Sigmoid colon (tissue), 6 donors: ENCODE measurements at regions not wholly inside any gene's neighbourhood (a gene's known extent, or its start where the extent isn't known, plus 50 kb on each side); places are given as distances from the start of the nearest gene placed in this dataset.

Experiments
- DNase-seq: peaks from one replicate; pipeline ENCODE4 v3.0.0-alpha.2; 2019
- H3K27ac ChIP-seq, 4 donors: fragments of 200-600 bp; sonication (generic); one replicate each; pipeline ENCODE4 v1.5.1; 2016 to 2019; ENCODE audit warnings: mild to moderate bottlenecking in 1 of 4
- H3K27me3 ChIP-seq, 3 donors: fragments of 200-600 bp; sonication (generic); one replicate each; pipeline ENCODE4 v1.5.1; 2019; ENCODE audit warnings: mild to moderate bottlenecking in 1 of 3
- H3K36me3 ChIP-seq, 4 donors: fragments of 200-600 bp; sonication (generic); one replicate each; pipeline ENCODE4 v1.5.1; 2016 to 2019
- H3K4me1 ChIP-seq, 4 donors: fragments of 200-600 bp; sonication (generic); one replicate each; pipeline ENCODE4 v1.5.1; 2017 to 2019
- H3K4me3 ChIP-seq, 4 donors: fragments of 200-600 bp; sonication (generic); one replicate each; pipeline ENCODE4 v1.5.1; 2017 to 2019; ENCODE audit warnings: mild to moderate bottlenecking in 2 of 4, moderate library complexity in 1 of 4
- H3K9me3 ChIP-seq, 4 donors: fragments of 200-600 bp in 3 of 4; sonication (generic) in 3 of 4; one replicate each; pipeline versions ENCODE4 v1.5.1 to v1.6.1; 2013 to 2019
- EP300 ChIP-seq, 4 donors: sonication (generic); formaldehyde crosslinking; IDR thresholded peaks; one replicate each; pipeline ENCODE4 v1.6.1; 2017; ENCODE audit warnings: antibody characterized with exemption in 4 of 4
- POLR2A ChIP-seq, 2 donors: fragments of 450-650 bp; IDR thresholded peaks; one replicate each; pipeline ENCODE4 v1.6.1; 2016; ENCODE audit warnings: antibody characterized with exemption in 2 of 2, mild to moderate bottlenecking in 2 of 2, moderate library complexity in 2 of 2
- POLR2AphosphoS5 ChIP-seq, 4 donors: sonication (generic); formaldehyde crosslinking; IDR thresholded peaks; one replicate each; pipeline ENCODE4 v1.6.1; 2017; ENCODE audit warnings: antibody characterized with exemption in 4 of 4
- WGBS, 2 donors: extraction: QIAGEN DNeasy Blood & Tissue Kit; methylation state at CpG; one replicate each; pipeline ENCODE4 v1.1.7; 2013; 5-methylcytosine and 5-hydroxymethylcytosine counted together
- intact Hi-C: fragments of 100-400 bp; cut with DNase I; formaldehyde crosslinking; loops from one replicate; pipeline ENCODE4 v1.15.1; 2023
- TF ChIP-seq, protein P1 (sequence below), 4 experiments: fragments of 450-650 bp in 3 of 4; fragments of 200-600 bp in 1 of 4; IDR thresholded peaks; one replicate each; pipeline ENCODE4 v1.5.1; 2016 to 2019; ENCODE audit warnings: antibody characterized with exemption in 4 of 4, mild to moderate bottlenecking in 3 of 4, moderate library complexity in 2 of 4
- donor health status: healthy with polysubstance abuse.
- donor health status: healthy.

DNA sequence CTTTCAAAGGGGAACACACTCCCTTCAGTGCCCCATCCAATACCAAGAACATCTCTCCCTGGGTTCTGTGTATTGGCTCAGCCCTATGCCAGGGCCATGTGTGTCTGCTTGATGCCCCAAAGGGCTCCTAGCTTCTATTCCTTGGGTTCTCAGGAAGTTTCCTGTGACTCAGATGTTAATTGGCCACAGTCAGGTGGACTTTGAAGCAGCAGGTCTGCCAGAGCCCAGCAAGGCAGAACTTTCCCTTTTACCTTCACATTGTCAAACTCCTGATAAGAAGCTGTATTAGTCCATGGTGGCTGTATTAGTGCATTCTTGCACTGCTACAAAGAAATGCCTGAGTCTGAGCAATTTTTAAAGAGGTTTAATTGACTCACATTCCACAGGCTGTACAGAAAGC lies 116.0 kb upstream of the PTPRT start:
- H3K36me3 ChIP-seq = no peaks in the 10 kb centered on the region
- H3K27me3 ChIP-seq = no peaks in the 10 kb centered on the region
- no peaks in the 10 kb centered on the region for H3K9me3 ChIP-seq
- DNase-seq = no peak
- no peaks in the 10 kb centered on the region for H3K4me1 ChIP-seq
- TF ChIP-seq, protein P1, sequence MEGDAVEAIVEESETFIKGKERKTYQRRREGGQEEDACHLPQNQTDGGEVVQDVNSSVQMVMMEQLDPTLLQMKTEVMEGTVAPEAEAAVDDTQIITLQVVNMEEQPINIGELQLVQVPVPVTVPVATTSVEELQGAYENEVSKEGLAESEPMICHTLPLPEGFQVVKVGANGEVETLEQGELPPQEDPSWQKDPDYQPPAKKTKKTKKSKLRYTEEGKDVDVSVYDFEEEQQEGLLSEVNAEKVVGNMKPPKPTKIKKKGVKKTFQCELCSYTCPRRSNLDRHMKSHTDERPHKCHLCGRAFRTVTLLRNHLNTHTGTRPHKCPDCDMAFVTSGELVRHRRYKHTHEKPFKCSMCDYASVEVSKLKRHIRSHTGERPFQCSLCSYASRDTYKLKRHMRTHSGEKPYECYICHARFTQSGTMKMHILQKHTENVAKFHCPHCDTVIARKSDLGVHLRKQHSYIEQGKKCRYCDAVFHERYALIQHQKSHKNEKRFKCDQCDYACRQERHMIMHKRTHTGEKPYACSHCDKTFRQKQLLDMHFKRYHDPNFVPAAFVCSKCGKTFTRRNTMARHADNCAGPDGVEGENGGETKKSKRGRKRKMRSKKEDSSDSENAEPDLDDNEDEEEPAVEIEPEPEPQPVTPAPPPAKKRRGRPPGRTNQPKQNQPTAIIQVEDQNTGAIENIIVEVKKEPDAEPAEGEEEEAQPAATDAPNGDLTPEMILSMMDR (IDR thresholded peaks at IDR 0.05) = no peak
- TF ChIP-seq EP300 (IDR thresholded peaks at IDR 0.05) (no peak), POLR2A (IDR thresholded peaks at IDR 0.05) (no peak), POLR2AphosphoS5 (IDR thresholded peaks at IDR 0.05) (no peak)
- no peak overlapping the region for H3K27ac ChIP-seq
- H3K4me3 ChIP-seq = no peak overlapping the region
- intact Hi-C loops = no loop called here

DNA sequence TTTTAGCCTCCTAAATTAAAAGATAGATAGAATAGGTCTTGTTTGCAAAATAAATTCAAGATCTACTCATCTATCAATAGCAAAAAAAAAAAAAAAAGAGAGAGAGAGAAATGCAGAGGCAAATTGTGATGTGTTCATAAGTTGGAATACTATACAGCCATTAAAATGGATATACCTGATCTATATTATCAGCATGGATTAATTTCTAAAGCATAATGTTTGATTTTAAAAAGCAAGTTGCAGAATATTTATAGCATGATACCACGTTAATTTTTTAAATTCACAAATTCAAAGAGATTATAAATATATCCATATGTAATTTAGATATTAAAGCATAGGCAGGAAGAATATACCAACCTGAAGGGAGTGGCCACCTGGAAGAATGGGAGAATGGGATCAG lies 114.9 kb upstream of the PTPRT start:
- Histone ChIP-seq H3K36me3 (no peaks in the 10 kb centered on the region), H3K27ac (no peak overlapping the region), H3K27me3 (no peaks in the 10 kb centered on the region), H3K4me3 (no peak overlapping the region), H3K9me3 (no peaks in the 10 kb centered on the region), H3K4me1 (no peaks in the 10 kb centered on the region)
- WGBS, 2 donors = 88 to 96% methylated on average over 1 of the region's 1 CpG
- intact Hi-C loops = no loop called here
- DNase-seq = no peak
- TF ChIP-seq, protein P1 (IDR thresholded peaks at IDR 0.05) = no peak
- TF ChIP-seq EP300 (IDR thresholded peaks at IDR 0.05) (no peak), POLR2A (IDR thresholded peaks at IDR 0.05) (no peak), POLR2AphosphoS5 (IDR thresholded peaks at IDR 0.05) (no peak)

DNA sequence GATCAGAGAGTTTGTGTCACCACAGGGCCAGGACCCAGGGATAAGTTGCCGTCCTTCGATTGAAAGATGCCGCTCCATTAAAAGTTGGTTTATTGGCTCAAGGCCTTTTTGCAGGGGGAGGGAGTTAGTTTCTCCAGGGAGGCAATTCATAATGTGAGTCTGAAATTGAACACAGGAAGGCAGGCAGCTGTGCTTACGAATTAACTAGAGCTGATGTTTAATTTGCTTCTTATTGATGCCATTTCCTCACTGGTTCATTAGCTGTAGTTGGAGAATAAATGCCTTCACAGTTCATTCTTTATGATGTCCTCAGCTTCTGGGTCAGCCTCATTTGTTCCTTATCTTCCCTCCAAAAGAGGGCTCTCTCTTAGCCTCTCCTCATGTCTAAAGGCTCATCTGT lies 113.2 kb upstream of the PTPRT start:
- H3K36me3 ChIP-seq = no peaks in the 10 kb centered on the region
- no peaks in the 10 kb centered on the region for H3K9me3 ChIP-seq
- H3K4me3 ChIP-seq = no peak overlapping the region
- intact Hi-C loops = no loop called here
- WGBS, 2 donors = 89 to 90% methylated on average over 4 of the region's 4 CpGs
- no peak overlapping the region for H3K27ac ChIP-seq
- H3K4me1 ChIP-seq = no peaks in the 10 kb centered on the region
- no peaks in the 10 kb centered on the region for H3K27me3 ChIP-seq
- no peak for DNase-seq
- TF ChIP-seq POLR2AphosphoS5 (IDR thresholded peaks at IDR 0.05) = no peak
- TF ChIP-seq EP300 (IDR thresholded peaks at IDR 0.05) = no peak
- TF ChIP-seq POLR2A (IDR thresholded peaks at IDR 0.05) = no peak
- TF ChIP-seq, protein P1 (IDR thresholded peaks at IDR 0.05) = no peak

DNA sequence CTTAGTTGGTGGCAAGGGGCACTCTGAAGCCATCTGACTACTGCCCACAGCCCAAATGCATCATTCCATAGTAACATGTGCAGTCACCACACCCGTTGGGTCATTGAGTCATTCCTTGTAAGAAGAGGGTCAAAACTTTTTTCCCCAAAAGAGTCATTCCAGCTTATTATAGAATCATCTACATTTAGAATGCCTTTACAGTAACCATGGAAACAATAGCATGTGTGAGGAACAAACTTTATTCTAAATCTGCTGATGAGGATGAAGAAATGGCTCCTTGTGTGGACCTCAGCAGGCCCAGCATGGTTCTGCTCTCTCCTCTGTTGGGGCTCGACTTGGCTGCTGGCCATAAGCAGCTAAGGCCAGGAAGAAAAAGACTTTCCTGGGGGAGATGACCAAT lies 111.2 kb upstream of the PTPRT start:
- DNase-seq = no peak
- no peaks in the 10 kb centered on the region for H3K4me1 ChIP-seq
- H3K27me3 ChIP-seq = no peaks in the 10 kb centered on the region
- H3K36me3 ChIP-seq = no peaks in the 10 kb centered on the region
- no peaks in the 10 kb centered on the region for H3K9me3 ChIP-seq
- H3K4me3 ChIP-seq = no peak overlapping the region
- TF ChIP-seq, protein P1 (IDR thresholded peaks at IDR 0.05) = no peak
- TF ChIP-seq EP300 (IDR thresholded peaks at IDR 0.05) = no peak
- TF ChIP-seq POLR2AphosphoS5 (IDR thresholded peaks at IDR 0.05) = no peak
- no peak for TF ChIP-seq POLR2A (IDR thresholded peaks at IDR 0.05)
- H3K27ac ChIP-seq = no peak overlapping the region
- intact Hi-C loops = no loop called here
- 71 to 79% methylated on average over 2 of the region's 2 CpGs for WGBS, 2 donors

DNA sequence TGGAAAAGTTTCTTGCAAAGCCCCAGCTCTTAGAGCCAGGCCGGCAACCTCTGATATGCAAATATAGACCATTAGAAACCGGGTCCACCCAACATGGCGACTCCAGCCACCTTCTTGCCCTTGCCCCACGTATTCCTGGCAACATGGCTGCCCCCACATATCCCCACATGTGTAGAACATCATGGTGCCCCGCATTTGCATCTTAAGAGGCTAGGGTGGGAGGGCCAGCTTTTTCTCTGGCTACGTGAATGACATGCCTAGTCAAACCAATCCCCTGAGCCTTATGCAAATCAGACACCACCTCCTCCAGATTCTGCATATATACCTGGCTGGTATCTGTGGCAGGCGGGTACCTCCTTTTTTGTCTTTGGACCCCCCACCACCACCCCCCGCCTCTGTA lies 106.1 kb upstream of the PTPRT start:
- no peaks in the 10 kb centered on the region for H3K27me3 ChIP-seq
- H3K27ac ChIP-seq = no peak overlapping the region
- intact Hi-C loops = no loop called here
- DNase-seq = no peak
- H3K4me3 ChIP-seq = no peak overlapping the region
- 78 to 83% methylated on average over 8 of the region's 8 CpGs for WGBS, 2 donors
- no peaks in the 10 kb centered on the region for H3K36me3 ChIP-seq
- TF ChIP-seq POLR2A (IDR thresholded peaks at IDR 0.05) = no peak
- no peak for TF ChIP-seq EP300 (IDR thresholded peaks at IDR 0.05)
- TF ChIP-seq, protein P1 (IDR thresholded peaks at IDR 0.05) = no peak
- TF ChIP-seq POLR2AphosphoS5 (IDR thresholded peaks at IDR 0.05) = no peak
- H3K9me3 ChIP-seq = no peaks in the 10 kb centered on the region
- H3K4me1 ChIP-seq = no peaks in the 10 kb centered on the region
